ENCODE measurements at regions not wholly inside any gene's neighbourhood (a gene's known extent, or its start where the extent isn't known, plus 50 kb on each side); places are given as distances from the start of the nearest gene placed in this dataset.

DNA sequence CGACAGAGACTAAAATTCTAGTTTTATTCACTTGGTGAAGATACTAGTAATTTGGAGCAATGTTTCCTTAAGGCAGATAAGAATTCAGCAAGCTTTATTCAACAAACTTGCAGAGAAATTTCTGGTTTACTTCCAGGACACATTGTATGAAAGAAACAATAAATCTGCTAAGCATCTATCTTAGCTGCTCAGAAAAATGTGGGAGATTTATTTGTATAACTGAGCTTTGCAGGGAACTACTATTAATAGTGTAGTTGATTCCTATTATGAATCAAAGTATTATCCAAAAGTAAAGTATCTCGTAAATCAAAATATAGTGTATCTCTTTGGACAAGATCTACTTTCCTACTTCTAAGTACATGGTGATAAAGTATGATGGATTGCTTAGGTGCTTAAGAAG, 239.4 kb upstream of the TMTC1 start:
- dilution Hi-C loops (cut with MboI; ENCODE audit: extremely low pct_ligation_motif_present, low sequenced_read_pairs): no loop called here

GRCh38 chr12:30021051-30021833, 237.5 kb upstream of the TMTC1 start:
- no peak for FAIRE-seq
- Histone ChIP-seq H3K36me3 (ENCODE audit: control insufficient read depth in 2 of 2, extremely low read depth in 1 of 2, insufficient read depth in 2 of 2, low read length in 2 of 2) (no peaks in the 10 kb centered on the region), H3K27ac (ENCODE audit: control insufficient read depth, insufficient read depth, low read length) (no peak overlapping the region)

More for the DNA sequence above, 239.4 kb upstream of the TMTC1 start:
- DNase-seq (ENCODE audit: low read depth, low spot score) (no peak), FAIRE-seq (no peak)
- Histone ChIP-seq H3K9ac (ENCODE audit: control insufficient read depth, extremely low read depth, insufficient read depth, low read length) (no peak overlapping the region), H3K79me2 (ENCODE audit: control insufficient read depth, insufficient read depth, low read length) (no peaks in the 10 kb centered on the region), H3K9me1 (ENCODE audit: control insufficient read depth, extremely low read depth, insufficient read depth, low read length) (no peaks in the 10 kb centered on the region), H3K4me2 (ENCODE audit: control insufficient read depth, extremely low read depth, insufficient read depth, low read depth, low read length) (no peak overlapping the region), H3K27me3 (ENCODE audit: control insufficient read depth, extremely low read depth, insufficient read depth, low read length) (no peaks in the 10 kb centered on the region), H4K20me1 (ENCODE audit: control insufficient read depth, extremely low read depth, insufficient read depth, low read length) (no peaks in the 10 kb centered on the region), H3K36me3 (ENCODE audit: control insufficient read depth in 2 of 2, extremely low read depth in 1 of 2, insufficient read depth in 2 of 2, low read length in 2 of 2) (no peaks in the 10 kb centered on the region), H3K4me1 (ENCODE audit: control insufficient read depth, extremely low read depth, insufficient read depth, low read length) (peaks cover 13% of the 10 kb centered on the region), H2AFZ (ENCODE audit: control insufficient read depth, low read length) (no peak overlapping the region), H3K27ac (ENCODE audit: control insufficient read depth, insufficient read depth, low read length) (no peak overlapping the region), H3K9me3 (ENCODE audit: control insufficient read depth, low read depth, low read length) (no peaks in the 10 kb centered on the region), H3K4me3 (ENCODE audit: control insufficient read depth in 2 of 3, extremely low read depth in 1 of 3, insufficient read depth in 2 of 3, low read depth in 1 of 3, low read length in 3 of 3) (no peak overlapping the region)
- TF ChIP-seq, protein P1, sequence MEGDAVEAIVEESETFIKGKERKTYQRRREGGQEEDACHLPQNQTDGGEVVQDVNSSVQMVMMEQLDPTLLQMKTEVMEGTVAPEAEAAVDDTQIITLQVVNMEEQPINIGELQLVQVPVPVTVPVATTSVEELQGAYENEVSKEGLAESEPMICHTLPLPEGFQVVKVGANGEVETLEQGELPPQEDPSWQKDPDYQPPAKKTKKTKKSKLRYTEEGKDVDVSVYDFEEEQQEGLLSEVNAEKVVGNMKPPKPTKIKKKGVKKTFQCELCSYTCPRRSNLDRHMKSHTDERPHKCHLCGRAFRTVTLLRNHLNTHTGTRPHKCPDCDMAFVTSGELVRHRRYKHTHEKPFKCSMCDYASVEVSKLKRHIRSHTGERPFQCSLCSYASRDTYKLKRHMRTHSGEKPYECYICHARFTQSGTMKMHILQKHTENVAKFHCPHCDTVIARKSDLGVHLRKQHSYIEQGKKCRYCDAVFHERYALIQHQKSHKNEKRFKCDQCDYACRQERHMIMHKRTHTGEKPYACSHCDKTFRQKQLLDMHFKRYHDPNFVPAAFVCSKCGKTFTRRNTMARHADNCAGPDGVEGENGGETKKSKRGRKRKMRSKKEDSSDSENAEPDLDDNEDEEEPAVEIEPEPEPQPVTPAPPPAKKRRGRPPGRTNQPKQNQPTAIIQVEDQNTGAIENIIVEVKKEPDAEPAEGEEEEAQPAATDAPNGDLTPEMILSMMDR (optimal IDR thresholded peaks at IDR 0.05 in 1 of 3, IDR thresholded peaks at IDR 0.05 in 1 of 3, conservative IDR thresholded peaks at IDR 0.05 in 1 of 3; ENCODE audit: extremely low read depth in 1 of 3, insufficient read depth in 2 of 3, low read length in 3 of 3): no peak
- TF ChIP-seq EZH2 (IDR thresholded peaks at IDR 0.05; ENCODE audit: low read length): no peak

More at GRCh38 chr12:30021051-30021833, 237.5 kb upstream of the TMTC1 start:
- no peaks in the 10 kb centered on the region for H3K9me1 ChIP-seq (ENCODE audit: control insufficient read depth, extremely low read depth, insufficient read depth, low read length)
- H3K4me3 ChIP-seq (ENCODE audit: control insufficient read depth in 2 of 3, extremely low read depth in 1 of 3, insufficient read depth in 2 of 3, low read depth in 1 of 3, low read length in 3 of 3): no peak overlapping the region
- H2AFZ ChIP-seq (ENCODE audit: control insufficient read depth, low read length): no peak overlapping the region
- TF ChIP-seq EZH2 (IDR thresholded peaks at IDR 0.05; ENCODE audit: low read length): no peak
- TF ChIP-seq, protein P1 (optimal IDR thresholded peaks at IDR 0.05 in 1 of 3, IDR thresholded peaks at IDR 0.05 in 1 of 3, conservative IDR thresholded peaks at IDR 0.05 in 1 of 3; ENCODE audit: extremely low read depth in 1 of 3, insufficient read depth in 2 of 3, low read length in 3 of 3): no peak
- DNase-seq (ENCODE audit: low read depth, low spot score): no peak
- dilution Hi-C loops (cut with MboI; ENCODE audit: extremely low pct_ligation_motif_present, low sequenced_read_pairs): no loop called here
- no peak overlapping the region for H3K4me2 ChIP-seq (ENCODE audit: control insufficient read depth, extremely low read depth, insufficient read depth, low read depth, low read length)
- no peak overlapping the region for H3K9ac ChIP-seq (ENCODE audit: control insufficient read depth, extremely low read depth, insufficient read depth, low read length)
- H4K20me1 ChIP-seq (ENCODE audit: control insufficient read depth, extremely low read depth, insufficient read depth, low read length): no peaks in the 10 kb centered on the region
- H3K79me2 ChIP-seq (ENCODE audit: control insufficient read depth, insufficient read depth, low read length): no peaks in the 10 kb centered on the region
- H3K27me3 ChIP-seq (ENCODE audit: control insufficient read depth, extremely low read depth, insufficient read depth, low read length): no peaks in the 10 kb centered on the region
- peaks cover 2% of the 10 kb centered on the region for H3K4me1 ChIP-seq (ENCODE audit: control insufficient read depth, extremely low read depth, insufficient read depth, low read length)
- H3K9me3 ChIP-seq (ENCODE audit: control insufficient read depth, low read depth, low read length): no peaks in the 10 kb centered on the region

All from keratinocyte (primary cell).